ENCODE measurements at regions not wholly inside any gene's neighbourhood (a gene's known extent, or its start where the extent isn't known, plus 50 kb on each side); places are given as distances from the start of the nearest gene placed in this dataset.

- H2BK120ac ChIP-seq (ENCODE audit: low read depth, low read length) = no peak overlapping the region
- 88% methylated on average over 6 of the region's 6 CpGs for WGBS
- no peak overlapping the region for H2BK12ac ChIP-seq (ENCODE audit: low read length in 2 of 2)
- H3K4me1 ChIP-seq (ENCODE audit: control insufficient read depth, insufficient read depth, low read depth, low read length) = no peaks in the 10 kb centered on the region
- no peak overlapping the region for H3K4ac ChIP-seq (ENCODE audit: low read depth in 1 of 2, low read length in 2 of 2)
- H2AFZ ChIP-seq (ENCODE audit: low read depth, low read length) = no peak overlapping the region
- no peak overlapping the region for H4K91ac ChIP-seq (ENCODE audit: low read length)
- H4K8ac ChIP-seq (ENCODE audit: low read length) = no peak overlapping the region
- no peak overlapping the region for H2BK5ac ChIP-seq (ENCODE audit: low read depth, low read length, poor library complexity, severe bottlenecking)
- no peak overlapping the region for H3K14ac ChIP-seq (ENCODE audit: low read length in 2 of 2)
- peaks cover 0 to 3% of the 10 kb centered on the region in 2 experiments for H3K36me3 ChIP-seq (ENCODE audit: control insufficient read depth in 1 of 2, insufficient read depth in 2 of 2, low read depth in 1 of 2, low read length in 2 of 2)
- no peak overlapping the region for H3K23ac ChIP-seq (ENCODE audit: low read length in 2 of 2)
- no peak overlapping the region for H3K4me3 ChIP-seq (ENCODE audit: insufficient read depth in 1 of 2, low read depth in 1 of 2, low read length in 2 of 2)
- H3K18ac ChIP-seq (ENCODE audit: low read depth in 1 of 2, low read length in 2 of 2) = no peak overlapping the region
- H2BK15ac ChIP-seq (ENCODE audit: low read depth, poor library complexity, severe bottlenecking) = no peak overlapping the region
- no peaks in the 10 kb centered on the region for H3K9me3 ChIP-seq (ENCODE audit: control insufficient read depth, low read length)
- H3K79me1 ChIP-seq (replicated peaks; ENCODE audit: low read length, poor library complexity, severe bottlenecking) = no peaks in the 10 kb centered on the region
- DNase-seq = no peak
- H2AK5ac ChIP-seq (ENCODE audit: low read length, severe bottlenecking) = no peak overlapping the region
- no peak overlapping the region for H3K4me2 ChIP-seq (ENCODE audit: low read length, poor library complexity, severe bottlenecking)
- no peak overlapping the region for H3K27ac ChIP-seq (ENCODE audit: low read length, poor library complexity, severe bottlenecking)
- H3K27me3 ChIP-seq (ENCODE audit: control insufficient read depth in 1 of 2, insufficient read depth in 1 of 2, low read length in 2 of 2) = peaks cover 0 to 5% of the 10 kb centered on the region in 2 experiments
- no peak overlapping the region for H3K9ac ChIP-seq (ENCODE audit: low read length)
Observed at GRCh38 chr2:176619504-176619903, 350.3 kb downstream of the MTX2 start.

GRCh38 chr2:176621350-176621749 lies 352.1 kb downstream of the MTX2 start:
- H2BK12ac ChIP-seq (ENCODE audit: low read length in 2 of 2) = no peak overlapping the region
- H4K8ac ChIP-seq (ENCODE audit: low read length) = no peak overlapping the region
- no peak overlapping the region for H2AK5ac ChIP-seq (ENCODE audit: low read length, severe bottlenecking)
- H3K4me1 ChIP-seq (ENCODE audit: control insufficient read depth, insufficient read depth, low read depth, low read length) = no peaks in the 10 kb centered on the region
- H3K4me3 ChIP-seq (ENCODE audit: insufficient read depth in 1 of 2, low read depth in 1 of 2, low read length in 2 of 2) = no peak overlapping the region
- no peak overlapping the region for H3K4me2 ChIP-seq (ENCODE audit: low read length, poor library complexity, severe bottlenecking)
- no peaks in the 10 kb centered on the region for H3K79me1 ChIP-seq (replicated peaks; ENCODE audit: low read length, poor library complexity, severe bottlenecking)
- H4K91ac ChIP-seq (ENCODE audit: low read length) = no peak overlapping the region
- H3K27me3 ChIP-seq (ENCODE audit: control insufficient read depth in 1 of 2, insufficient read depth in 1 of 2, low read length in 2 of 2) = peaks cover 0 to 5% of the 10 kb centered on the region in 2 experiments
- no peak overlapping the region for H3K4ac ChIP-seq (ENCODE audit: low read depth in 1 of 2, low read length in 2 of 2)
- 87% methylated on average over 7 of the region's 7 CpGs for WGBS
- no peak overlapping the region for H2AFZ ChIP-seq (ENCODE audit: low read depth, low read length)
- peaks cover 0 to 3% of the 10 kb centered on the region in 2 experiments for H3K36me3 ChIP-seq (ENCODE audit: control insufficient read depth in 1 of 2, insufficient read depth in 2 of 2, low read depth in 1 of 2, low read length in 2 of 2)
- no peak overlapping the region for H3K18ac ChIP-seq (ENCODE audit: low read depth in 1 of 2, low read length in 2 of 2)
- H3K27ac ChIP-seq (ENCODE audit: low read length, poor library complexity, severe bottlenecking) = no peak overlapping the region
- H2BK120ac ChIP-seq (ENCODE audit: low read depth, low read length) = no peak overlapping the region
- H3K14ac ChIP-seq (ENCODE audit: low read length in 2 of 2) = no peak overlapping the region
- no peak for DNase-seq
- H2BK5ac ChIP-seq (ENCODE audit: low read depth, low read length, poor library complexity, severe bottlenecking) = no peak overlapping the region
- no peaks in the 10 kb centered on the region for H3K9me3 ChIP-seq (ENCODE audit: control insufficient read depth, low read length)
- no peak overlapping the region for H2BK15ac ChIP-seq (ENCODE audit: low read depth, poor library complexity, severe bottlenecking)
- H3K23ac ChIP-seq (ENCODE audit: low read length in 2 of 2) = no peak overlapping the region
- H3K9ac ChIP-seq (ENCODE audit: low read length) = no peak overlapping the region

DNA sequence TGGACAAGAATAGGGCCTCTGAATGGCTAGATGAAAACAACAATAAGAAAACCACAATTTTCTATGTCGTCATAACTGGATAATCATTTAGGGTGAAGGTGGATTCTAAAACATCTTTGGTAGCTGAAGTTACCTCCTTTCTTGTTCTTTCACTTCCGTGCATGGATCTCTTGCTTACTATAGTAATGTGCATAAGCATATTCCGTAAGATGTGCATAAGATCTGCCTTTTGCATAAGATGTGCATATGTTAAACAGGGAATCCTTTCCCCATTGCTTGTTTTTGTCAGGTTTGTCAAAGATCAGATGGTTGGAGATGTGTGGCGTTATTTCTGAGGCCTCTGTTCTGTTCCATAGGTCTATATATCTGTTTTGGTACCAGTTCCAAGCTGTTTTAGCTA lies 353.6 kb downstream of the MTX2 start:
- H3K27ac ChIP-seq (ENCODE audit: low read length, poor library complexity, severe bottlenecking) = no peak overlapping the region
- no peak overlapping the region for H2BK15ac ChIP-seq (ENCODE audit: low read depth, poor library complexity, severe bottlenecking)
- H2BK12ac ChIP-seq (ENCODE audit: low read length in 2 of 2) = no peak overlapping the region
- no peak overlapping the region for H3K4me3 ChIP-seq (ENCODE audit: insufficient read depth in 1 of 2, low read depth in 1 of 2, low read length in 2 of 2)
- H3K4me1 ChIP-seq (ENCODE audit: control insufficient read depth, insufficient read depth, low read depth, low read length) = no peaks in the 10 kb centered on the region
- H3K23ac ChIP-seq (ENCODE audit: low read length in 2 of 2) = no peak overlapping the region
- no peak overlapping the region for H2BK120ac ChIP-seq (ENCODE audit: low read depth, low read length)
- no peak overlapping the region for H3K18ac ChIP-seq (ENCODE audit: low read depth in 1 of 2, low read length in 2 of 2)
- H4K91ac ChIP-seq (ENCODE audit: low read length) = no peak overlapping the region
- no peak overlapping the region for H3K9ac ChIP-seq (ENCODE audit: low read length)
- H3K79me1 ChIP-seq (replicated peaks; ENCODE audit: low read length, poor library complexity, severe bottlenecking) = no peaks in the 10 kb centered on the region
- no peak overlapping the region for H3K4me2 ChIP-seq (ENCODE audit: low read length, poor library complexity, severe bottlenecking)
- no peaks in the 10 kb centered on the region for H3K9me3 ChIP-seq (ENCODE audit: control insufficient read depth, low read length)
- no peak for DNase-seq
- no peak overlapping the region for H2BK5ac ChIP-seq (ENCODE audit: low read depth, low read length, poor library complexity, severe bottlenecking)
- H3K14ac ChIP-seq (ENCODE audit: low read length in 2 of 2) = no peak overlapping the region
- 78% methylated on average over 4 of the region's 4 CpGs for WGBS
- H4K8ac ChIP-seq (ENCODE audit: low read length) = no peak overlapping the region
- H2AK5ac ChIP-seq (ENCODE audit: low read length, severe bottlenecking) = no peak overlapping the region
- peaks cover 0 to 3% of the 10 kb centered on the region in 2 experiments for H3K36me3 ChIP-seq (ENCODE audit: control insufficient read depth in 1 of 2, insufficient read depth in 2 of 2, low read depth in 1 of 2, low read length in 2 of 2)
- H2AFZ ChIP-seq (ENCODE audit: low read depth, low read length) = no peak overlapping the region
- H3K4ac ChIP-seq (ENCODE audit: low read depth in 1 of 2, low read length in 2 of 2) = no peak overlapping the region
- H3K27me3 ChIP-seq (ENCODE audit: control insufficient read depth in 1 of 2, insufficient read depth in 1 of 2, low read length in 2 of 2) = peaks cover 0 to 5% of the 10 kb centered on the region in 2 experiments

DNA sequence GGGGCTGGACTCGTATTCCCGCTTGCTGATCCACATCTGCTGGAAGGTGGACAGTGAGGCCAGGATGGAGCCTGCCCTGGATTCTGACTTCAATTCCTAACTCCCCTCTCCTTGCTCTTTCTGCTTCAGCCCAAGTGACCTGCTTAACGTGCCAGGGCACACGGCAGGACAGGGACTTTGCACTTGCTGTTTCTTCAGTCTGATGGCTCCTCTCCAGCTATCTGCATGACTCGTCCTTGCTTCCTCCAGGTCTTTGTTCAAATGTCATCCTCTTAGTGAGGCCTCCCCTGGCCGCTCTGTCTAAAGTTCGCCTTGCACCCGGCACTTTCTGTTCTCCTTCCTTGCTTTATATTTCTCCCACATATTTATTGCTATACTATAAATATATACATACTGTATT lies 357.6 kb downstream of the MTX2 start:
- 76% methylated on average over 5 of the region's 8 CpGs for WGBS
- Histone ChIP-seq H3K23ac (ENCODE audit: low read length in 2 of 2) (no peak overlapping the region), H3K4me1 (ENCODE audit: control insufficient read depth, insufficient read depth, low read depth, low read length) (no peaks in the 10 kb centered on the region)

More for the DNA sequence above, 357.6 kb downstream of the MTX2 start:
- no peak overlapping the region for H2BK12ac ChIP-seq (ENCODE audit: low read length in 2 of 2)
- no peak overlapping the region for H3K4me2 ChIP-seq (ENCODE audit: low read length, poor library complexity, severe bottlenecking)
- H3K79me1 ChIP-seq (replicated peaks; ENCODE audit: low read length, poor library complexity, severe bottlenecking) = no peaks in the 10 kb centered on the region
- no peak overlapping the region for H2BK5ac ChIP-seq (ENCODE audit: low read depth, low read length, poor library complexity, severe bottlenecking)
- H3K4ac ChIP-seq (ENCODE audit: low read depth in 1 of 2, low read length in 2 of 2) = no peak overlapping the region
- no peak overlapping the region for H3K27ac ChIP-seq (ENCODE audit: low read length, poor library complexity, severe bottlenecking)
- H3K36me3 ChIP-seq (ENCODE audit: control insufficient read depth in 1 of 2, insufficient read depth in 2 of 2, low read depth in 1 of 2, low read length in 2 of 2) = peaks cover 0 to 7% of the 10 kb centered on the region in 2 experiments
- H2AK5ac ChIP-seq (ENCODE audit: low read length, severe bottlenecking) = no peak overlapping the region
- H2AFZ ChIP-seq (ENCODE audit: low read depth, low read length) = no peak overlapping the region
- H3K14ac ChIP-seq (ENCODE audit: low read length in 2 of 2) = no peak overlapping the region
- no peaks in the 10 kb centered on the region for H3K9me3 ChIP-seq (ENCODE audit: control insufficient read depth, low read length)
- H3K4me3 ChIP-seq (ENCODE audit: insufficient read depth in 1 of 2, low read depth in 1 of 2, low read length in 2 of 2) = no peak overlapping the region
- H2BK120ac ChIP-seq (ENCODE audit: low read depth, low read length) = no peak overlapping the region
- no peak overlapping the region for H3K18ac ChIP-seq (ENCODE audit: low read depth in 1 of 2, low read length in 2 of 2)
- no peak overlapping the region for H4K91ac ChIP-seq (ENCODE audit: low read length)
- no peak for DNase-seq
- H4K8ac ChIP-seq (ENCODE audit: low read length) = no peak overlapping the region
- H3K27me3 ChIP-seq (ENCODE audit: control insufficient read depth in 1 of 2, insufficient read depth in 1 of 2, low read length in 2 of 2) = no peaks in the 10 kb centered on the region
- no peak overlapping the region for H2BK15ac ChIP-seq (ENCODE audit: low read depth, poor library complexity, severe bottlenecking)
- H3K9ac ChIP-seq (ENCODE audit: low read length) = no peak overlapping the region
